Calu3 (cell line): ENCODE measurements at regions not wholly inside any gene's neighbourhood (a gene's known extent, or its start where the extent isn't known, plus 50 kb on each side); places are given as distances from the start of the nearest gene placed in this dataset.

Source experiments
- BruUV-seq: library from RNA; stranded (reverse); fragments of 400-500 nt; replicated peaks from 2 replicates; lab custom pipeline; 2021; lab: Mats Ljungman, UMichigan
- CTCF ChIA-PET: fragments of 300-600 bp; sonication (Branson Sonifier 250); formaldehyde crosslinking; loops from one replicate; lab custom pipeline; 2022; ENCODE audit warnings: antibody characterized with exemption; lab: Charles Lee
- DNase-seq: peaks from one replicate; pipeline ENCODE4 v3.0.0; 2022
- H3K27ac Mint-ChIP-seq: one replicate; pipeline ENCODE4 v1.8.0; 2022; ENCODE audit warnings: mixed read lengths; ENCODE audit not compliant: unreplicated experiment
- H3K27me3 Mint-ChIP-seq: one replicate; pipeline ENCODE4 v1.8.0; 2022; ENCODE audit warnings: mixed read lengths; ENCODE audit not compliant: unreplicated experiment
- H3K36me3 Mint-ChIP-seq: one replicate; pipeline ENCODE4 v1.8.0; 2022; ENCODE audit warnings: mild to moderate bottlenecking, moderate library complexity, mixed read lengths; ENCODE audit not compliant: insufficient read depth, unreplicated experiment
- H3K4me1 Mint-ChIP-seq: one replicate; pipeline ENCODE4 v1.8.0; 2022; ENCODE audit warnings: mild to moderate bottlenecking, low read depth, mixed read lengths; ENCODE audit not compliant: unreplicated experiment
- H3K4me3 Mint-ChIP-seq: one replicate; pipeline ENCODE4 v1.8.0; 2022; ENCODE audit warnings: mild to moderate bottlenecking, low read depth, moderate library complexity, mixed read lengths; ENCODE audit not compliant: unreplicated experiment
- H3K9me3 Mint-ChIP-seq: one replicate; pipeline ENCODE4 v1.8.0; 2022; ENCODE audit warnings: low read depth, mixed read lengths; ENCODE audit not compliant: unreplicated experiment
- CTCF ChIP-seq: fragments of 200-600 bp; IDR thresholded peaks from one replicate; pipeline ENCODE4 v1.8.0; 2022; ENCODE audit warnings: antibody characterized with exemption; ENCODE audit not compliant: unreplicated experiment
- intact Hi-C: fragments of 100-400 bp; cut with micrococcal nuclease; formaldehyde crosslinking; loops from one replicate; pipeline ENCODE4 v1.10.0; 2022; ENCODE audit not compliant: unreplicated experiment

- Mint-ChIP-seq H3K27ac (no peak overlapping the region), H3K9me3 (no peaks in the 10 kb centered on the region), H3K36me3 (no peaks in the 10 kb centered on the region), H3K27me3 (peaks cover 86% of the 10 kb centered on the region), H3K4me3 (no peak overlapping the region), H3K4me1 (no peaks in the 10 kb centered on the region)
- CTCF ChIA-PET: interaction anchor here (0.6 to 0.9 kb wide), 2 partner anchors 25 to 32 kb away, joined by 3 to 9 read pairs; no protein-coding TSS in a partner anchor
- no peak for TF ChIP-seq CTCF
- intact Hi-C loops: no loop called here
- DNase-seq: no peak
- no TSS peak for BruUV-seq
Measured at GRCh38 chr12:131619736-131620506, 91.0 kb upstream of the SFSWAP start.

DNA sequence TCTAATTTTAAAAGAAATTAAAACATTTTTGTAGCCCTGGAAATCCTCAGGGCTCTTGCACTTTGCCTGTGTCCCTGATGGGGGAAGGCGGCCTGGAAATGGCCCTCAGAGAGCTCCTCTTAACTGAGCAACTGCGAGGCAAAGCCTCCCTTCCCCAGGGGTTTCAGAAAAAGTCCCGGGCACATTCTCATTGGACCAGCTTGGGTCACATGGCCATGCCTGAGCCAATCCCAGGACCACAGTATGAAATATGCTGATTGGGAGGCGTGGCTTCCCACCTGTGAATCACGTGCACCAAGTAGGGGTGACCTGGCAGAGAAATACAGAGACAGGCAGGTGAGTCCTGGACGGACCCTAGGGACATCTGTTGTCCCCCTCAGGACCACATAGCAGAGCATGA is 90.4 kb upstream of the SFSWAP start:
- Mint-ChIP-seq H3K4me1 (no peaks in the 10 kb centered on the region), H3K9me3 (no peaks in the 10 kb centered on the region), H3K27ac (no peak overlapping the region), H3K27me3 (peaks cover 86% of the 10 kb centered on the region), H3K4me3 (no peak overlapping the region), H3K36me3 (no peaks in the 10 kb centered on the region)
- CTCF ChIA-PET: interaction anchor here (0.9 kb wide), 1 partner anchor 25 kb away, joined by 9 read pairs; no protein-coding TSS in a partner anchor
- intact Hi-C loops: no loop called here
- no TSS peak for BruUV-seq
- no peak for DNase-seq
- no peak for TF ChIP-seq CTCF

- H3K27me3 Mint-ChIP-seq: peaks cover 86% of the 10 kb centered on the region
- H3K4me1 Mint-ChIP-seq: no peaks in the 10 kb centered on the region
- BruUV-seq: no TSS peak
- no peaks in the 10 kb centered on the region for H3K36me3 Mint-ChIP-seq
- TF ChIP-seq CTCF: no peak
- no peaks in the 10 kb centered on the region for H3K9me3 Mint-ChIP-seq
- CTCF ChIA-PET: interaction anchor here (0.5 to 0.7 kb wide), 2 partner anchors 61 to 275 kb away, joined by 3 read pairs; no protein-coding TSS in a partner anchor
- no peak for DNase-seq
- no peak overlapping the region for H3K4me3 Mint-ChIP-seq
- intact Hi-C loops: no loop called here
- H3K27ac Mint-ChIP-seq: no peak overlapping the region
Measured at GRCh38 chr12:131620946-131621681, 89.8 kb upstream of the SFSWAP start.

- DNase-seq: no peak
- Mint-ChIP-seq H3K9me3 (no peaks in the 10 kb centered on the region), H3K27ac (no peak overlapping the region), H3K4me3 (no peak overlapping the region), H3K36me3 (no peaks in the 10 kb centered on the region), H3K27me3 (peaks cover 85% of the 10 kb centered on the region), H3K4me1 (no peaks in the 10 kb centered on the region)
- intact Hi-C loops: no loop called here
- CTCF ChIA-PET: interaction anchor here (0.5 to 0.7 kb wide), 2 partner anchors 60 to 275 kb away, joined by 3 read pairs; no protein-coding TSS in a partner anchor
- BruUV-seq: no TSS peak
- no peak for TF ChIP-seq CTCF
Measured at GRCh38 chr12:131621701-131622421, 89.0 kb upstream of the SFSWAP start.
